H9 (cell line): ENCODE measurements at regions not wholly inside any gene's neighbourhood (a gene's known extent, or its start where the extent isn't known, plus 50 kb on each side); places are given as distances from the start of the nearest gene placed in this dataset.

Experiments used
- DNase-seq: peaks from one replicate; pipeline ENCODE4 v3.0.0-alpha.2; 2017
- H2AFZ ChIP-seq: one replicate; pipeline ENCODE4 v1.6.1; 2013; ENCODE audit warnings: mild to moderate bottlenecking, low read length, control low read depth, moderate library complexity
- H2AK5ac ChIP-seq: 2 replicates; pipeline ENCODE4 v1.6.1; 2013; ENCODE audit warnings: low read length, control low read depth, mixed read lengths; ENCODE audit not compliant: insufficient read length
- H2BK120ac ChIP-seq: one replicate; pipeline ENCODE4 v1.6.1; 2013; ENCODE audit warnings: low read depth, mild to moderate bottlenecking, low read length, control low read depth, inconsistent platforms; ENCODE audit not compliant: poor library complexity, severe bottlenecking
- H2BK12ac ChIP-seq: 2 replicates; pipeline ENCODE4 v1.6.1; 2013; ENCODE audit warnings: low read length, control low read depth, mixed read lengths, low read depth; ENCODE audit not compliant: insufficient read length
- H2BK15ac ChIP-seq: 2 replicates; pipeline ENCODE4 v1.6.1; 2013; ENCODE audit warnings: low read depth, low read length, control low read depth
- H2BK20ac ChIP-seq: one replicate; pipeline ENCODE4 v1.6.1; 2013; ENCODE audit warnings: low read depth, mild to moderate bottlenecking, low read length, control low read depth, inconsistent platforms; ENCODE audit not compliant: poor library complexity, severe bottlenecking
- H2BK5ac ChIP-seq: 2 replicates; pipeline ENCODE4 v1.6.1; 2013; ENCODE audit warnings: low read length, control low read depth, mixed read lengths; ENCODE audit not compliant: insufficient read length
- H3K14ac ChIP-seq: 2 replicates; pipeline ENCODE4 v1.6.1; 2013; ENCODE audit warnings: low read length, control low read depth; ENCODE audit not compliant: insufficient read depth
- H3K18ac ChIP-seq: 2 replicates; pipeline ENCODE4 v1.6.1; 2013; ENCODE audit warnings: low read depth, mild to moderate bottlenecking, mixed read lengths, low read length, control low read depth; ENCODE audit not compliant: insufficient read length
- H3K23ac ChIP-seq: 2 replicates; pipeline ENCODE4 v1.6.1; 2013; ENCODE audit warnings: low read length, control low read depth, mixed read lengths, low read depth; ENCODE audit not compliant: insufficient read length
- H3K23me2 ChIP-seq: 2 replicates; pipeline ENCODE4 v1.6.1; 2013; ENCODE audit warnings: low read depth, mild to moderate bottlenecking, mixed read lengths, low read length, control low read depth; ENCODE audit not compliant: insufficient read length, poor library complexity, severe bottlenecking
- H3K27ac ChIP-seq: 2 replicates; pipeline ENCODE4 v1.5.1; 2013; ENCODE audit warnings: low read length, control low read depth, mixed read lengths, low read depth; ENCODE audit not compliant: insufficient read length
- H3K27me3 ChIP-seq: 2 replicates; pipeline ENCODE4 v1.6.1; 2013; ENCODE audit warnings: low read length, control low read depth, inconsistent platforms; ENCODE audit not compliant: insufficient read depth
- H3K4ac ChIP-seq: 2 replicates; pipeline ENCODE4 v1.6.1; 2013; ENCODE audit warnings: low read depth, mild to moderate bottlenecking, control low read depth, inconsistent platforms, low read length, moderate library complexity
- H3K4me1 ChIP-seq: 2 replicates; pipeline ENCODE4 v1.6.1; 2013; ENCODE audit warnings: low read length, control low read depth, inconsistent platforms; ENCODE audit not compliant: insufficient read depth
- H3K4me2 ChIP-seq: 2 replicates; pipeline ENCODE4 v1.6.1; 2013; ENCODE audit warnings: low read length, control low read depth, mixed read lengths; ENCODE audit not compliant: insufficient read length, insufficient read depth
- H3K56ac ChIP-seq: 2 replicates; pipeline ENCODE4 v1.6.1; 2013; ENCODE audit warnings: low read depth, mild to moderate bottlenecking, mixed read lengths, low read length, control low read depth; ENCODE audit not compliant: insufficient read length
- H3K79me1 ChIP-seq: 2 replicates; pipeline ENCODE4 v1.6.1; 2013; ENCODE audit warnings: low read depth, mild to moderate bottlenecking, moderate library complexity, low read length, control low read depth, inconsistent platforms; ENCODE audit not compliant: insufficient read depth, poor library complexity, severe bottlenecking
- H3K79me2 ChIP-seq: 2 replicates; pipeline ENCODE4 v1.6.1; 2013; ENCODE audit warnings: low read length, control low read depth, inconsistent platforms; ENCODE audit not compliant: insufficient read depth
- H3K9ac ChIP-seq: 2 replicates; pipeline ENCODE4 v1.6.1; 2013; ENCODE audit warnings: low read length, control low read depth, mixed read lengths; ENCODE audit not compliant: insufficient read length; ENCODE audit errors: extremely low read depth
- H3K9me3 ChIP-seq: one replicate; pipeline ENCODE4 v1.6.1; 2013; ENCODE audit warnings: low read depth, low read length, inconsistent platforms; ENCODE audit not compliant: control insufficient read depth
- H3T11ph ChIP-seq: one replicate; pipeline ENCODE4 v1.6.1; 2013; ENCODE audit warnings: mild to moderate bottlenecking, low read length, control low read depth, inconsistent platforms
- H4K20me1 ChIP-seq: one replicate; pipeline ENCODE4 v1.6.1; 2013; ENCODE audit not compliant: control insufficient read depth, insufficient read length, insufficient read depth
- H4K5ac ChIP-seq: 2 replicates; pipeline ENCODE4 v1.6.1; 2013; ENCODE audit warnings: low read depth, mild to moderate bottlenecking, mixed read lengths, low read length, control low read depth; ENCODE audit not compliant: insufficient read length
- H4K8ac ChIP-seq: replicated peaks from 2 replicates; pipeline ENCODE4 v1.6.1; 2013; ENCODE audit warnings: low read length, control low read depth, mixed read lengths, low read depth; ENCODE audit not compliant: insufficient read length
- H4K91ac ChIP-seq: 2 replicates; pipeline ENCODE4 v1.6.1; 2013; ENCODE audit warnings: low read depth, mild to moderate bottlenecking, moderate library complexity, mixed read lengths, low read length, control low read depth; ENCODE audit not compliant: insufficient read length
- H3K27ac Mint-ChIP-seq, 3 experiments: 2 replicates in 2 of 3; 3 replicates in 1 of 3; pipeline ENCODE4 v1.8.0; 2020 to 2021; ENCODE audit warnings: mixed read lengths in 3 of 3, mild to moderate bottlenecking in 1 of 3, moderate library complexity in 1 of 3
- H3K27me3 Mint-ChIP-seq: 2 replicates; pipeline ENCODE4 v1.8.0; 2021; ENCODE audit warnings: low read depth, mild to moderate bottlenecking, moderate library complexity, mixed read lengths
- H3K36me3 Mint-ChIP-seq, 3 experiments: 2 replicates in 2 of 3; 3 replicates in 1 of 3; pipeline ENCODE4 v1.8.0; 2020 to 2021; ENCODE audit warnings: low read depth in 3 of 3, mixed read lengths in 3 of 3; ENCODE audit not compliant: insufficient read depth in 1 of 3
- H3K4me1 Mint-ChIP-seq, 2 experiments: 2 replicates each; pipeline ENCODE4 v1.8.0; 2020; ENCODE audit warnings: mixed read lengths in 2 of 2
- H3K4me3 Mint-ChIP-seq, 2 experiments: 2 replicates in 1 of 2; 3 replicates in 1 of 2; pipeline ENCODE4 v1.8.0; 2020 to 2021; ENCODE audit warnings: mild to moderate bottlenecking in 2 of 2, mixed read lengths in 2 of 2, moderate library complexity in 1 of 2
- H3K9me3 Mint-ChIP-seq, 2 experiments: 2 replicates in 1 of 2; 3 replicates in 1 of 2; pipeline ENCODE4 v1.8.0; 2020; ENCODE audit warnings: mild to moderate bottlenecking in 2 of 2, mixed read lengths in 2 of 2, moderate library complexity in 1 of 2
- CTCF ChIP-seq: fragments of 200-600 bp; sonication (generic); conservative IDR thresholded peaks from 3 replicates; pipeline ENCODE4 v1.8.0; 2021; ENCODE audit warnings: antibody characterized with exemption, mild to moderate bottlenecking
- WGBS: extraction: QIAGEN DNeasy Blood & Tissue Kit; methylation state at CpG from one replicate; pipeline ENCODE4 v1.1.7; 2013; ENCODE audit warnings: missing lambda C conversion rate, low lambda C conversion rate, mixed read lengths; ENCODE audit not compliant: insufficient read length; ENCODE audit errors: extremely low coverage; 5-methylcytosine and 5-hydroxymethylcytosine counted together

GRCh38 chr1:209491031-209491430 is 92.5 kb upstream of the CAMK1G start:
- Histone ChIP-seq H4K91ac (no peak overlapping the region), H3K18ac (no peak overlapping the region)
- no peak overlapping the region for H3K27ac Mint-ChIP-seq

More at GRCh38 chr1:209491031-209491430, 92.5 kb upstream of the CAMK1G start:
- Histone ChIP-seq H2AK5ac (no peak overlapping the region), H2BK5ac (no peak overlapping the region), H3K14ac (no peak overlapping the region), H2BK12ac (no peak overlapping the region), H4K5ac (no peak overlapping the region), H4K20me1 (no peaks in the 10 kb centered on the region), H3K79me2 (no peaks in the 10 kb centered on the region), H3K27me3 (no peaks in the 10 kb centered on the region), H3K9ac (no peak overlapping the region), H2BK120ac (no peak overlapping the region), H3T11ph (no peak overlapping the region), H4K8ac (no peak overlapping the region), H3K4me2 (no peak overlapping the region), H2BK15ac (no peak overlapping the region), H3K79me1 (no peaks in the 10 kb centered on the region), H3K4me1 (no peaks in the 10 kb centered on the region), H2BK20ac (no peak overlapping the region), H2AFZ (no peak overlapping the region), H3K56ac (no peak overlapping the region), H3K9me3 (no peaks in the 10 kb centered on the region), H3K23me2 (no peaks in the 10 kb centered on the region), H3K4ac (no peak overlapping the region), H3K23ac (no peak overlapping the region), H3K27ac (no peak overlapping the region)
- no CpG with 5 or more reads among the region's 2 CpGs for WGBS
- TF ChIP-seq CTCF: no peak
- Mint-ChIP-seq H3K4me1 (peaks cover 4 to 30% of the 10 kb centered on the region in 2 experiments), H3K36me3 (peaks cover 3 to 11% (median 4%) of the 10 kb centered on the region in 3 experiments; a peak in 5 of 7 replicates), H3K27me3 (no peaks in the 10 kb centered on the region), H3K9me3 (peaks cover 4 to 9% of the 10 kb centered on the region in 2 experiments), H3K4me3 (no peak overlapping the region)
- DNase-seq: no peak
